Keratinocyte (primary cell): ENCODE measurements at regions not wholly inside any gene's neighbourhood (a gene's known extent, or its start where the extent isn't known, plus 50 kb on each side); places are given as distances from the start of the nearest gene placed in this dataset.

Source experiments
- DNase-seq: peaks from one replicate; pipeline ENCODE4 v3.0.0-alpha.2; 2011; ENCODE audit warnings: low read depth, missing footprints, low spot score
- FAIRE-seq: peaks from 2 replicates; lab custom pipeline; 2011; peaks lifted over from hg19 to GRCh38; lab: Jason Lieb, UNC
- H2AFZ ChIP-seq: 2 replicates; pipeline ENCODE4 v1.6.0; 2012; ENCODE audit warnings: low read length, control low read depth, inconsistent platforms; ENCODE audit not compliant: control insufficient read depth
- H3K27ac ChIP-seq: 2 replicates; pipeline ENCODE4 v1.5.1; 2011; ENCODE audit warnings: low read length; ENCODE audit not compliant: control insufficient read depth, insufficient read depth
- H3K27me3 ChIP-seq: 3 replicates; pipeline ENCODE4 v1.6.0; 2011; ENCODE audit warnings: low read length; ENCODE audit not compliant: control insufficient read depth, insufficient read depth; ENCODE audit errors: extremely low read depth
- H3K36me3 ChIP-seq, 2 experiments: 2 replicates in 1 of 2; 3 replicates in 1 of 2; pipeline ENCODE4 v1.5.1; 2011; ENCODE audit warnings: low read length in 2 of 2, mild to moderate bottlenecking in 1 of 2; ENCODE audit not compliant: control insufficient read depth in 2 of 2, insufficient read depth in 2 of 2; ENCODE audit errors: extremely low read depth in 1 of 2
- H3K4me1 ChIP-seq: 3 replicates; pipeline ENCODE4 v1.5.1; 2011; ENCODE audit warnings: low read length; ENCODE audit not compliant: control insufficient read depth, insufficient read depth; ENCODE audit errors: extremely low read depth
- H3K4me2 ChIP-seq: 3 replicates; pipeline ENCODE4 v1.6.0; 2011; ENCODE audit warnings: low read depth, low read length; ENCODE audit not compliant: control insufficient read depth, insufficient read depth; ENCODE audit errors: extremely low read depth
- H3K4me3 ChIP-seq, 3 experiments: fragments of 200-600 bp in 1 of 3; sonication (generic) in 1 of 3; 2 replicates in 2 of 3; 3 replicates in 1 of 3; pipeline ENCODE4 v1.5.1; 2011 to 2016; ENCODE audit warnings: low read length in 3 of 3, mild to moderate bottlenecking in 3 of 3, control low read depth in 2 of 3, inconsistent platforms in 1 of 3, low read depth in 1 of 3, mixed read lengths in 1 of 3, mixed run types in 1 of 3, moderate library complexity in 1 of 3; ENCODE audit not compliant: control insufficient read depth in 2 of 3, insufficient read depth in 2 of 3; ENCODE audit errors: extremely low read depth in 1 of 3
- H3K79me2 ChIP-seq: 2 replicates; pipeline ENCODE4 v1.6.0; 2012; ENCODE audit warnings: low read length; ENCODE audit not compliant: control insufficient read depth, insufficient read depth
- H3K9ac ChIP-seq: 3 replicates; pipeline ENCODE4 v1.6.0; 2011; ENCODE audit warnings: low read length; ENCODE audit not compliant: control insufficient read depth, insufficient read depth; ENCODE audit errors: extremely low read depth
- H3K9me1 ChIP-seq: 3 replicates; pipeline ENCODE4 v1.6.0; 2011; ENCODE audit warnings: low read length; ENCODE audit not compliant: control insufficient read depth, insufficient read depth; ENCODE audit errors: extremely low read depth
- H3K9me3 ChIP-seq: 2 replicates; pipeline ENCODE4 v1.5.1; 2012; ENCODE audit warnings: low read depth, low read length; ENCODE audit not compliant: control insufficient read depth
- H4K20me1 ChIP-seq: 3 replicates; pipeline ENCODE4 v1.6.0; 2011; ENCODE audit warnings: low read length; ENCODE audit not compliant: control insufficient read depth, insufficient read depth; ENCODE audit errors: extremely low read depth
- CTCF ChIP-seq, 3 experiments: IDR thresholded peaks in 1 of 3; conservative IDR thresholded peaks in 1 of 3; optimal IDR thresholded peaks in 1 of 3; 2 replicates in 2 of 3; 3 replicates in 1 of 3; pipeline versions ENCODE3 to v1.5.1; 2011; ENCODE audit warnings: low read length in 3 of 3, mild to moderate bottlenecking in 3 of 3, moderate library complexity in 2 of 3, control low read depth in 1 of 3, inconsistent platforms in 1 of 3; ENCODE audit not compliant: insufficient read depth in 2 of 3; ENCODE audit errors: extremely low read depth in 1 of 3
- EZH2 ChIP-seq: IDR thresholded peaks from one replicate; pipeline ENCODE4 v1.6.1; 2012; ENCODE audit warnings: inconsistent platforms, mild to moderate bottlenecking, low read length, moderate library complexity
- dilution Hi-C: fragments of 300-500 bp; cut with MboI; formaldehyde crosslinking; loops from one replicate; pipeline ENCODE4 v1.7.0; 2020; ENCODE audit warnings: low sequenced_read_pairs; ENCODE audit not compliant: extremely low pct_ligation_motif_present

- Histone ChIP-seq H3K36me3 (no peaks in the 10 kb centered on the region), H3K27me3 (no peaks in the 10 kb centered on the region), H3K79me2 (no peaks in the 10 kb centered on the region), H2AFZ (no peak overlapping the region), H3K9me3 (no peaks in the 10 kb centered on the region), H4K20me1 (no peaks in the 10 kb centered on the region), H3K4me1 (peaks cover 18% of the 10 kb centered on the region), H3K4me3 (no peak overlapping the region), H3K9ac (no peak overlapping the region), H3K9me1 (no peaks in the 10 kb centered on the region), H3K4me2 (peak overlapping the region; percentile 61), H3K27ac (peak overlapping the region; percentile 63)
- dilution Hi-C loops, result no loop called here
- no peak for TF ChIP-seq EZH2
- FAIRE-seq, result peak; percentile 20
- no peak for DNase-seq
Observed at GRCh38 chr2:187775196-187775595, 221.0 kb upstream of the TFPI start.

GRCh38 chr2:187775651-187776050 is 221.4 kb upstream of the TFPI start:
- dilution Hi-C loops, result no loop called here
- DNase-seq (no peak), FAIRE-seq (no peak)
- H3K79me2 ChIP-seq, result no peaks in the 10 kb centered on the region
- H3K27ac ChIP-seq, result no peak overlapping the region
- H3K4me1 ChIP-seq, result peaks cover 18% of the 10 kb centered on the region
- no peaks in the 10 kb centered on the region for H4K20me1 ChIP-seq
- no peak overlapping the region for H3K9ac ChIP-seq
- H3K36me3 ChIP-seq, result no peaks in the 10 kb centered on the region
- H3K27me3 ChIP-seq, result no peaks in the 10 kb centered on the region
- no peak overlapping the region for H3K4me3 ChIP-seq
- H3K4me2 ChIP-seq, result no peak overlapping the region
- H3K9me3 ChIP-seq, result no peaks in the 10 kb centered on the region
- H2AFZ ChIP-seq, result peak overlapping the region; percentile 51
- TF ChIP-seq CTCF (optimal IDR thresholded peaks at IDR 0.05 in 1 of 3, IDR thresholded peaks at IDR 0.05 in 1 of 3, conservative IDR thresholded peaks at IDR 0.05 in 1 of 3; ENCODE audit: extremely low read depth in 1 of 3, insufficient read depth in 2 of 3, low read length in 3 of 3) (no peak), EZH2 (no peak)
- H3K9me1 ChIP-seq, result no peaks in the 10 kb centered on the region

- Histone ChIP-seq H2AFZ (no peak overlapping the region), H3K27ac (no peak overlapping the region), H4K20me1 (no peaks in the 10 kb centered on the region), H3K27me3 (no peaks in the 10 kb centered on the region), H3K79me2 (no peaks in the 10 kb centered on the region), H3K4me3 (no peak overlapping the region), H3K4me2 (no peak overlapping the region), H3K9me1 (no peaks in the 10 kb centered on the region), H3K4me1 (no peaks in the 10 kb centered on the region), H3K9me3 (no peaks in the 10 kb centered on the region), H3K36me3 (no peaks in the 10 kb centered on the region), H3K9ac (no peak overlapping the region)
- dilution Hi-C loops, result no loop called here
- DNase-seq (no peak), FAIRE-seq (no peak)
- TF ChIP-seq EZH2 (no peak), CTCF (optimal IDR thresholded peaks at IDR 0.05 in 1 of 3, IDR thresholded peaks at IDR 0.05 in 1 of 3, conservative IDR thresholded peaks at IDR 0.05 in 1 of 3; ENCODE audit: extremely low read depth in 1 of 3, insufficient read depth in 2 of 3, low read length in 3 of 3) (no peak)
Observed at GRCh38 chr2:187782301-187782700, 228.1 kb upstream of the TFPI start.
